ENCODE measurements at regions not wholly inside any gene's neighbourhood (a gene's known extent, or its start where the extent isn't known, plus 50 kb on each side); places are given as distances from the start of the nearest gene placed in this dataset.

DNA sequence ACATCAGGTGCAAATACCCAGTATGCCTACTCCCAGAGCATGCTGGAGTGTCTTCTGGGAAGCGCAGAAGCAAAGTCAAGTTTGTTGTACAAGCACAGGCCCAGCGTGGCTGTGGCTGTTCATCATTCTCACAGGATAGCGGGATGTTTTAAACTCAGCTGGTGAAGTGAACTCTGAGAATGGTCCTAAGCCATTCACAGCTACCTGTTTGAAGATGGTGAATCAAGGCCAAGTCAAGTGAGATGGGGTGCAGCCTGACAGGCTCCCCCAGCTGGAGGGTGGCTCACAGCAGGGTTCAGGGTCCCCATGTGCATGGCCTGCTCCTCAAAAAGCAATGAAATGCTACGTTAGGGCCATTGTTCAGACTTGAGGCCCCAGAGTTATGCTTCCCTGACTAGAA is 304.7 kb upstream of the FOXQ1 start:
- Histone ChIP-seq H4K20me1 (ENCODE audit: insufficient read depth, low read length) (no peaks in the 10 kb centered on the region), H3K4me2 (ENCODE audit: low read length) (no peak overlapping the region), H3K9me3 (ENCODE audit: insufficient read depth, low read length) (no peaks in the 10 kb centered on the region), H3K27me3 (ENCODE audit: low read depth, low read length) (peaks cover 20% of the 10 kb centered on the region), H3K4me1 (ENCODE audit: low read length) (no peaks in the 10 kb centered on the region), H3K27ac (ENCODE audit: low read length) (no peak overlapping the region), H3K79me2 (ENCODE audit: low read length) (no peaks in the 10 kb centered on the region), H3K36me3 (replicated peaks; ENCODE audit: low read depth, low read length) (no peaks in the 10 kb centered on the region), H2AFZ (ENCODE audit: low read depth, low read length) (no peak overlapping the region), H3K9ac (ENCODE audit: low read length) (no peak overlapping the region), H3K4me3 (ENCODE audit: low read length) (no peak overlapping the region)
- TF ChIP-seq EZH2phosphoT487 (IDR thresholded peaks at IDR 0.05; ENCODE audit: low read depth) (no peak), CTCF (IDR thresholded peaks at IDR 0.05; ENCODE audit: low read depth, low read length) (no peak)

GRCh38 chr6:1004885-1005630 is 306.8 kb upstream of the FOXQ1 start:
- no peaks in the 10 kb centered on the region for H3K4me1 ChIP-seq (ENCODE audit: low read length)
- H4K20me1 ChIP-seq (ENCODE audit: insufficient read depth, low read length): no peaks in the 10 kb centered on the region
- no peak overlapping the region for H3K4me2 ChIP-seq (ENCODE audit: low read length)
- H3K9me3 ChIP-seq (ENCODE audit: insufficient read depth, low read length): no peaks in the 10 kb centered on the region
- no peak overlapping the region for H3K9ac ChIP-seq (ENCODE audit: low read length)
- no peaks in the 10 kb centered on the region for H3K36me3 ChIP-seq (replicated peaks; ENCODE audit: low read depth, low read length)
- H3K27ac ChIP-seq (ENCODE audit: low read length): no peak overlapping the region
- H3K27me3 ChIP-seq (ENCODE audit: low read depth, low read length): peaks cover 31% of the 10 kb centered on the region
- H2AFZ ChIP-seq (ENCODE audit: low read depth, low read length): no peak overlapping the region
- no peaks in the 10 kb centered on the region for H3K79me2 ChIP-seq (ENCODE audit: low read length)
- H3K4me3 ChIP-seq (ENCODE audit: low read length): no peak overlapping the region
- TF ChIP-seq CTCF (IDR thresholded peaks at IDR 0.05; ENCODE audit: low read depth, low read length) (no peak), EZH2phosphoT487 (IDR thresholded peaks at IDR 0.05; ENCODE audit: low read depth) (no peak)

- no peak for TF ChIP-seq CTCF (IDR thresholded peaks at IDR 0.05; ENCODE audit: low read depth, low read length)
- TF ChIP-seq EZH2phosphoT487 (IDR thresholded peaks at IDR 0.05; ENCODE audit: low read depth): no peak
- Histone ChIP-seq H3K4me3 (ENCODE audit: low read length) (no peak overlapping the region), H3K4me2 (ENCODE audit: low read length) (no peak overlapping the region)
Measured at GRCh38 chr6:1003394-1004160, 308.3 kb upstream of the FOXQ1 start.

GRCh38 chr6:1002989-1003388 is 308.9 kb upstream of the FOXQ1 start:
- H2AFZ ChIP-seq (ENCODE audit: low read depth, low read length): no peak overlapping the region
- no peak overlapping the region for H3K4me2 ChIP-seq (ENCODE audit: low read length)

More at GRCh38 chr6:1003394-1004160, 308.3 kb upstream of the FOXQ1 start:
- H3K36me3 ChIP-seq (replicated peaks; ENCODE audit: low read depth, low read length): no peaks in the 10 kb centered on the region
- H3K4me1 ChIP-seq (ENCODE audit: low read length): no peaks in the 10 kb centered on the region
- H4K20me1 ChIP-seq (ENCODE audit: insufficient read depth, low read length): no peaks in the 10 kb centered on the region
- no peaks in the 10 kb centered on the region for H3K79me2 ChIP-seq (ENCODE audit: low read length)
- no peaks in the 10 kb centered on the region for H3K9me3 ChIP-seq (ENCODE audit: insufficient read depth, low read length)
- H3K27me3 ChIP-seq (ENCODE audit: low read depth, low read length): peaks cover 32% of the 10 kb centered on the region
- no peak overlapping the region for H2AFZ ChIP-seq (ENCODE audit: low read depth, low read length)
- no peak overlapping the region for H3K9ac ChIP-seq (ENCODE audit: low read length)
- H3K27ac ChIP-seq (ENCODE audit: low read length): no peak overlapping the region

More at GRCh38 chr6:1002989-1003388, 308.9 kb upstream of the FOXQ1 start:
- no peaks in the 10 kb centered on the region for H4K20me1 ChIP-seq (ENCODE audit: insufficient read depth, low read length)
- H3K4me1 ChIP-seq (ENCODE audit: low read length): no peaks in the 10 kb centered on the region
- peaks cover 31% of the 10 kb centered on the region for H3K27me3 ChIP-seq (ENCODE audit: low read depth, low read length)
- H3K79me2 ChIP-seq (ENCODE audit: low read length): no peaks in the 10 kb centered on the region
- no peaks in the 10 kb centered on the region for H3K36me3 ChIP-seq (replicated peaks; ENCODE audit: low read depth, low read length)
- H3K27ac ChIP-seq (ENCODE audit: low read length): no peak overlapping the region
- no peak for TF ChIP-seq CTCF (IDR thresholded peaks at IDR 0.05; ENCODE audit: low read depth, low read length)
- TF ChIP-seq EZH2phosphoT487 (IDR thresholded peaks at IDR 0.05; ENCODE audit: low read depth): no peak
- no peaks in the 10 kb centered on the region for H3K9me3 ChIP-seq (ENCODE audit: insufficient read depth, low read length)
- H3K4me3 ChIP-seq (ENCODE audit: low read length): no peak overlapping the region
- H3K9ac ChIP-seq (ENCODE audit: low read length): no peak overlapping the region
